GM12891 (cell line): ENCODE measurements at regions not wholly inside any gene's neighbourhood (a gene's known extent, or its start where the extent isn't known, plus 50 kb on each side); places are given as distances from the start of the nearest gene placed in this dataset.

ENCODE experiments used
- POLR2A ChIP-seq: IDR thresholded peaks from 2 replicates; pipeline ENCODE4 v1.6.1; 2011; ENCODE audit warnings: low read depth, low read length, control low read depth
- POLR2AphosphoS5 ChIP-seq: IDR thresholded peaks from 2 replicates; pipeline ENCODE4 v1.6.1; 2011; ENCODE audit warnings: low read depth, low read length, control low read depth
- SPI1 ChIP-seq: IDR thresholded peaks from 2 replicates; pipeline ENCODE4 v1.6.1; 2011; ENCODE audit warnings: low read depth, low read length, control low read depth
- TAF1 ChIP-seq: IDR thresholded peaks from 2 replicates; pipeline ENCODE4 v1.6.1; 2011; ENCODE audit warnings: low read depth, low read length, control low read depth

GRCh38 chr6:86407128-86407527, 530.2 kb upstream of the HTR1E start:
- TF ChIP-seq POLR2A (no peak), TAF1 (no peak), POLR2AphosphoS5 (no peak), SPI1 (no peak)
